GM12878 (cell line): ENCODE measurements at regions not wholly inside any gene's neighbourhood (a gene's known extent, or its start where the extent isn't known, plus 50 kb on each side); places are given as distances from the start of the nearest gene placed in this dataset.

ENCODE experiments used
- JUND ChIP-seq: IDR thresholded peaks from 2 replicates; pipeline ENCODE4 v1.6.1; 2012; ENCODE audit warnings: low read depth, mild to moderate bottlenecking, low read length, improper control_type of control experiment, moderate library complexity
- POLR2A ChIP-seq: IDR thresholded peaks from 2 replicates; pipeline ENCODE4 v1.6.1; 2011; ENCODE audit warnings: low read depth, mild to moderate bottlenecking, low read length
- RFX5 ChIP-seq: IDR thresholded peaks from 2 replicates; pipeline ENCODE4 v1.6.1; 2011; ENCODE audit warnings: low read depth, low read length, improper control_type of control experiment

- TF ChIP-seq RFX5, result no peak
- TF ChIP-seq JUND, result no peak
- no peak for TF ChIP-seq POLR2A
These were observed 83.8 kb upstream of the CLEC14A start for GRCh38 chr14:38339696-38340095.
